NB4 (cell line): ENCODE measurements at regions not wholly inside any gene's neighbourhood (a gene's known extent, or its start where the extent isn't known, plus 50 kb on each side); places are given as distances from the start of the nearest gene placed in this dataset.

Experiments used
- DNase-seq: peaks from one replicate; pipeline ENCODE4 v3.0.0; 2010; ENCODE audit warnings: low read depth
- H3K4me3 ChIP-seq: one replicate; pipeline ENCODE4 v1.5.1; 2011; ENCODE audit warnings: mild to moderate bottlenecking, low read depth, low read length, moderate library complexity
- MYC ChIP-seq: IDR thresholded peaks from 2 replicates; pipeline ENCODE4 v1.6.1; 2011; ENCODE audit warnings: low read depth, low read length
- POLR2A ChIP-seq: IDR thresholded peaks from 2 replicates; pipeline ENCODE4 v1.6.1; 2011; ENCODE audit warnings: mild to moderate bottlenecking; ENCODE audit not compliant: insufficient read length; ENCODE audit errors: extremely low read depth
- TF ChIP-seq, protein P1 (sequence below): IDR thresholded peaks from 2 replicates; pipeline ENCODE4 v1.6.1; 2011; ENCODE audit warnings: low read depth, low read length
- TF ChIP-seq, protein P2 (sequence below): IDR thresholded peaks from one replicate; pipeline ENCODE4 v1.5.1; 2012; ENCODE audit warnings: low read depth, low read length

GRCh38 chr14:22395803-22396202 is 193.2 kb downstream of the DAD1 start:
- TF ChIP-seq, protein P1, sequence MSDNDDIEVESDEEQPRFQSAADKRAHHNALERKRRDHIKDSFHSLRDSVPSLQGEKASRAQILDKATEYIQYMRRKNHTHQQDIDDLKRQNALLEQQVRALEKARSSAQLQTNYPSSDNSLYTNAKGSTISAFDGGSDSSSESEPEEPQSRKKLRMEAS: no peak
- TF ChIP-seq, protein P2, sequence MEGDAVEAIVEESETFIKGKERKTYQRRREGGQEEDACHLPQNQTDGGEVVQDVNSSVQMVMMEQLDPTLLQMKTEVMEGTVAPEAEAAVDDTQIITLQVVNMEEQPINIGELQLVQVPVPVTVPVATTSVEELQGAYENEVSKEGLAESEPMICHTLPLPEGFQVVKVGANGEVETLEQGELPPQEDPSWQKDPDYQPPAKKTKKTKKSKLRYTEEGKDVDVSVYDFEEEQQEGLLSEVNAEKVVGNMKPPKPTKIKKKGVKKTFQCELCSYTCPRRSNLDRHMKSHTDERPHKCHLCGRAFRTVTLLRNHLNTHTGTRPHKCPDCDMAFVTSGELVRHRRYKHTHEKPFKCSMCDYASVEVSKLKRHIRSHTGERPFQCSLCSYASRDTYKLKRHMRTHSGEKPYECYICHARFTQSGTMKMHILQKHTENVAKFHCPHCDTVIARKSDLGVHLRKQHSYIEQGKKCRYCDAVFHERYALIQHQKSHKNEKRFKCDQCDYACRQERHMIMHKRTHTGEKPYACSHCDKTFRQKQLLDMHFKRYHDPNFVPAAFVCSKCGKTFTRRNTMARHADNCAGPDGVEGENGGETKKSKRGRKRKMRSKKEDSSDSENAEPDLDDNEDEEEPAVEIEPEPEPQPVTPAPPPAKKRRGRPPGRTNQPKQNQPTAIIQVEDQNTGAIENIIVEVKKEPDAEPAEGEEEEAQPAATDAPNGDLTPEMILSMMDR: no peak
- TF ChIP-seq MYC: no peak
- no peak for TF ChIP-seq POLR2A
- DNase-seq: no peak
- H3K4me3 ChIP-seq: no peak overlapping the region

DNA sequence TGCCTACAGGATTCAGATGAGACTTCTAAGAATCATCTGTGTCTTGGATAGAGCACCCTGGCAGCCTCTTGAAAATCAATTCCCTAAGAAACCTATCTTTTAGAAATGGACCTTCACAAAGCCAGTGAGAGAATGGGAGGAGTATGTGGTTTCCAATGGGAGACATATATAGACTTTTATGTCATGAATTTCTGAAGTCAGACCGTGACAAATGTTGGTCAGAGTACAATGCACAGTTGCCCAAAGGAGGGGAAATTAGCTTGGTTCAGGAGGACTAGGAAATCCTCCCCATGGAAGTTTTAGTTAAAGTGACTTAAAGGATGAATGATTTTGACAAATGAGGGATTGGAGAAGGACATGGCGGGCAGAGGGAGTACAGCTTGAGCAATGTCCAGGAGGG is 194.4 kb downstream of the DAD1 start:
- no peak for DNase-seq
- no peak overlapping the region for H3K4me3 ChIP-seq
- TF ChIP-seq, protein P2: no peak
- TF ChIP-seq, protein P1: no peak
- TF ChIP-seq MYC: no peak
- TF ChIP-seq POLR2A: no peak

DNA sequence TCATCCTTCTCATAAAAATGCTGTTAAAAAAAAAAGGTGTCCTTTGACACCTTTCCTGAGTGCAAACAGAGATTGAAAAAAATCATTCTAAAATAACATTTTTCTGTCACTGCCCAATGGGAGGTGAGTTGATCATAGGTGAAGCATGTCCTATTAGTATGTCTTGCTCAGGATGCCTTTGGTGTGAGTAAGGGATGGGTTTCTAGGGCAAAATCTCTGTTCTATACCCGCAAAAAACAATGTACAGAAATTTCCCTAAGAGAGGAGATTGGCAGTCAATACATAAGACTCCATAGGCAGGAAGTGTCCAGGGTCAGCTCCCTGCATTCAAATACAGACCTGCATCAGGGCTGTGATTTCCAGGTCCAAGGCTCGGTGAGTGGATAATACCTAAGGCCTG is 195.2 kb downstream of the DAD1 start:
- TF ChIP-seq, protein P2: no peak
- TF ChIP-seq POLR2A: no peak
- TF ChIP-seq, protein P1: no peak
- TF ChIP-seq MYC: no peak
- DNase-seq: no peak
- no peak overlapping the region for H3K4me3 ChIP-seq

GRCh38 chr14:22391908-22392565 is 197.0 kb downstream of the DAD1 start:
- no peak overlapping the region for H3K4me3 ChIP-seq
- peak; percentile 88 for DNase-seq
- TF ChIP-seq MYC (0 out of 2 replicates have a peak, but pooled peaks have one; percentile 23), POLR2A (no peak)
- TF ChIP-seq, protein P2: peak; percentile 73
- TF ChIP-seq, protein P1: no peak

DNA sequence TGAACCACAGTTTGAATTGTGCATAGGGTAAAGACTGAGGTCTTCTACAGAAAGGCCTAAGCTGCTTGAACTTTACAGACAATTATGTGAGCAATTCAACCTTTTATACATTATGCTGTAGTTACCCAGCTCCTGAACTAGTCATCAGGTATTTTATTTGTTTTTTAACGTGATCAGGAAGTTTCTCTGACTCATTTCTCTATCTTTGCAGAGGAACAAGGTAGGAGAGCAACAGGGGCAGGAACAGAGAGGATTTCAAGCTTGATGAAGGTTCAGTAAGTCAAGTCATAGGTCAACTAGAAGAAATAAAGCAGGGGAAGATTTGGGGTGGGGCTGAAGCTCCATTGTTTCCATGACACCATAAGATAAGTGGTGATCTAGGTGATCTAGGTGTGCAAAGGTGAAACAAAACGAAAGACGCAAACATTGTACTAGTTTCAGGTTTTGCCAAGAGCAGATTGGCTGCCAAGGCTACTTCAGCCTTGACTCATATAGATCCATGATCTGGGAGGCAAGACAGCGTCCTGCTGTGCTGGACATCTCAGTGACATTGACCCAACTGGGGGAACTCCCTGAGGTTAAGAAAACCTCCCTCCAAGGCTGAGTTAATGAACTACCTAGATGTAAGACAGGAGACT is 198.1 kb downstream of the DAD1 start:
- H3K4me3 ChIP-seq: no peak overlapping the region
- no peak for DNase-seq
- TF ChIP-seq, protein P1: no peak
- TF ChIP-seq, protein P2: no peak
- TF ChIP-seq MYC (no peak), POLR2A (no peak)

GRCh38 chr14:22390195-22390594 is 198.8 kb downstream of the DAD1 start:
- TF ChIP-seq MYC: 0 out of 2 replicates have a peak, but pooled peaks have one; percentile 9
- TF ChIP-seq, protein P2: no peak
- TF ChIP-seq, protein P1: 0 out of 2 replicates have a peak, but pooled peaks have one; percentile 4
- no peak overlapping the region for H3K4me3 ChIP-seq
- DNase-seq: peak; percentile 8
